ENCODE measurements at regions not wholly inside any gene's neighbourhood (a gene's known extent, or its start where the extent isn't known, plus 50 kb on each side); places are given as distances from the start of the nearest gene placed in this dataset.

DNA sequence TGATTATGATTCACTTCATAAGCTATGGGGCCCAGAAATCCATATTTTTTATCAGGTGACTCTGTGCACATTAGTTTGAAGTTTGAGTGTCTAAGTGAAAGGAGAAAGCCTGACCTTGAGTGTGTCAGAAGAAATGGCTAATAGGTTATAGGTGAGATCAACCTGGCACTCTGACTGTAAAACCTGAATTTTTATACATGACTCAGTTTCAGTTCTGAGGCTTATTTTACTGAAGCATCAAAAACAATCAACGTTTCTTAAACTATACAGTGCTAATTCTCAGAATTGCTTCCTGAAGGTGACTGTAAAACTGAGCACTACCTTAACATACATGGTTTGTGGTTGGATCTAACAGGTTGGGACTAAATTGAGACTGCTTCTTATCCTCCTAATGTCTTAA lies 159.4 kb upstream of the AHR start:
- TF ChIP-seq CTCF (conservative IDR thresholded peaks at IDR 0.05 in 1 of 2, IDR thresholded peaks at IDR 0.05 in 1 of 2; ENCODE audit: low read depth in 1 of 2, low read length in 2 of 2) (no peak), EZH2 (IDR thresholded peaks at IDR 0.05; ENCODE audit: low read length, missing control alignments) (no peak)

All from fibroblast of lung (primary cell).